Parathyroid adenoma (tissue), 2 donors: ENCODE measurements at regions not wholly inside any gene's neighbourhood (a gene's known extent, or its start where the extent isn't known, plus 50 kb on each side); places are given as distances from the start of the nearest gene placed in this dataset.

Experiments used
- H2AFZ ChIP-seq: fragments of 300-600 bp; sonication (generic); one replicate; pipeline ENCODE4 v1.7.0; 2017; ENCODE audit warnings: antibody characterized with exemption, mild to moderate bottlenecking
- H3K27ac ChIP-seq: fragments of 300-600 bp; sonication (generic); one replicate; pipeline ENCODE4 v1.7.0; 2017
- H3K27me3 ChIP-seq: fragments of 300-600 bp; sonication (generic); one replicate; pipeline ENCODE4 v1.7.0; 2017; ENCODE audit warnings: low read length; ENCODE audit not compliant: control insufficient read depth, insufficient read depth
- H3K36me3 ChIP-seq: fragments of 300-600 bp; sonication (generic); one replicate; pipeline ENCODE4 v1.7.0; 2017; ENCODE audit warnings: low read length; ENCODE audit not compliant: control insufficient read depth, insufficient read depth
- H3K4me1 ChIP-seq: fragments of 300-600 bp; sonication (generic); one replicate; pipeline ENCODE4 v1.7.0; 2017; ENCODE audit warnings: control low read depth
- H3K4me2 ChIP-seq: fragments of 300-600 bp; sonication (generic); one replicate; pipeline ENCODE4 v1.7.0; 2017; ENCODE audit warnings: low read length
- H3K4me3 ChIP-seq: fragments of 300-600 bp; sonication (generic); one replicate; pipeline ENCODE4 v1.7.0; 2017; ENCODE audit warnings: low read depth, low read length
- H3K79me2 ChIP-seq: fragments of 300-600 bp; sonication (generic); one replicate; pipeline ENCODE4 v1.7.0; 2017; ENCODE audit warnings: control low read depth
- H3K9ac ChIP-seq: fragments of 300-600 bp; sonication (generic); one replicate; pipeline ENCODE4 v1.7.0; 2017; ENCODE audit warnings: mild to moderate bottlenecking
- H3K9me3 ChIP-seq: fragments of 300-600 bp; sonication (generic); one replicate; pipeline ENCODE4 v1.7.0; 2017; ENCODE audit warnings: low read length; ENCODE audit not compliant: control insufficient read depth
- TF ChIP-seq, protein P1 (sequence below): fragments of 300-600 bp; sonication (generic); IDR thresholded peaks from one replicate; pipeline ENCODE4 v1.7.0; 2017; ENCODE audit warnings: antibody characterized with exemption, mild to moderate bottlenecking
- donor health status: primary hyperparathyroidism.

DNA sequence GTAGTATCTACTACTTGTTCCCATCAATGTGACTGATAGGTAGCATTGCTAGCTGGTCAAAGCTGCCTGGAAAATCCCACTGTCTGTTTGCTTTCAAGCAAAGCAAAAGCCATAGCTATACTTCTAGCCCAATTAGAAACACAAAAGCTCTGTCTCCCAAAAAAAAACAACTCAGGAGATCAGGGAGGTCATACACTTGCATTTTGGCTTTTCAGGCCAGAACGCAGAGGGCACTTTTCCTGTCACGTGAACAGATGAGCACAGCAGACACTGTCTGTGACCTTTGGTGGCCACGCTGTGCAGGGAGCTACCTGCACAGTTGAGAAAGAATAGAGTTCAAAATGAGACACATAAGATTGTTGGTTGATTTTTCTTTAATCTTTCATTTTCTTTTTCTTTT lies 441.7 kb upstream of the PDZRN3 start:
- no peaks in the 10 kb centered on the region for H3K79me2 ChIP-seq
- H3K27me3 ChIP-seq, result no peaks in the 10 kb centered on the region
- no peaks in the 10 kb centered on the region for H3K9me3 ChIP-seq
- no peaks in the 10 kb centered on the region for H3K4me1 ChIP-seq
- H3K4me3 ChIP-seq, result no peak overlapping the region
- TF ChIP-seq, protein P1, sequence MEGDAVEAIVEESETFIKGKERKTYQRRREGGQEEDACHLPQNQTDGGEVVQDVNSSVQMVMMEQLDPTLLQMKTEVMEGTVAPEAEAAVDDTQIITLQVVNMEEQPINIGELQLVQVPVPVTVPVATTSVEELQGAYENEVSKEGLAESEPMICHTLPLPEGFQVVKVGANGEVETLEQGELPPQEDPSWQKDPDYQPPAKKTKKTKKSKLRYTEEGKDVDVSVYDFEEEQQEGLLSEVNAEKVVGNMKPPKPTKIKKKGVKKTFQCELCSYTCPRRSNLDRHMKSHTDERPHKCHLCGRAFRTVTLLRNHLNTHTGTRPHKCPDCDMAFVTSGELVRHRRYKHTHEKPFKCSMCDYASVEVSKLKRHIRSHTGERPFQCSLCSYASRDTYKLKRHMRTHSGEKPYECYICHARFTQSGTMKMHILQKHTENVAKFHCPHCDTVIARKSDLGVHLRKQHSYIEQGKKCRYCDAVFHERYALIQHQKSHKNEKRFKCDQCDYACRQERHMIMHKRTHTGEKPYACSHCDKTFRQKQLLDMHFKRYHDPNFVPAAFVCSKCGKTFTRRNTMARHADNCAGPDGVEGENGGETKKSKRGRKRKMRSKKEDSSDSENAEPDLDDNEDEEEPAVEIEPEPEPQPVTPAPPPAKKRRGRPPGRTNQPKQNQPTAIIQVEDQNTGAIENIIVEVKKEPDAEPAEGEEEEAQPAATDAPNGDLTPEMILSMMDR, result no peak
- H2AFZ ChIP-seq, result no peak overlapping the region
- no peaks in the 10 kb centered on the region for H3K36me3 ChIP-seq
- H3K4me2 ChIP-seq, result no peak overlapping the region
- no peak overlapping the region for H3K9ac ChIP-seq
- no peak overlapping the region for H3K27ac ChIP-seq

DNA sequence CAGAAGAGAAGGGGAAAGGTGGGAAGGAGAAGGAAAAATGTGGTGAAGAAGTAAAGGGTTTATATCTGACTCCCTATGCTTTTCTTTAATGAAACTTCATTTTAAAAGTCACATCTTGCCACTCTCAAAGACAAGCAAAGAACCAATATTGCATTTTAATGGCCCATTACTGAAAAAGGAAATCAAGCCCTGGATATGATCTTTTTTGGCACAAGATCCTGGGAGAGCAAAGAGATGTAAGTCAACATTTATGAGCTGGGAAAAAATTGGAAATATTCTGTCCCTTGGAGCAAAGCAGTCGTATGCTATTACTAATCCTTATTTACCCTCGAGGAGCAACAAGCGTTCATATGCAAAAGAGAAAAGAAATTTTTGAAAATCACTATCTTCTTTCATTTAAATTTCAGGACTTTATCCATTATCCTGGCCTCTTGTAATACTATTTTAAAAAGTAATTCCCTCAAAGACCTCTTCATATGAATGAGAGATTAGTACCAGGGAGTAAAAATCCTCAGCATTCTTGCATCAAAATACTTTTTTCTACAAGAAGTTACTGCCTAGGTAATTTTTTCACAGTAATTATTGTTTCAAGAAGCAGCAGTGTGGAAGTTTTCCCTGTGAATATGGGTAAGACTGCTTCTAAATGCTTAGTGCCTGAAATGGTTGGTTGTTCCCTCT lies 435.3 kb upstream of the PDZRN3 start:
- Histone ChIP-seq H3K4me1 (no peaks in the 10 kb centered on the region), H3K4me2 (no peak overlapping the region)

DNA sequence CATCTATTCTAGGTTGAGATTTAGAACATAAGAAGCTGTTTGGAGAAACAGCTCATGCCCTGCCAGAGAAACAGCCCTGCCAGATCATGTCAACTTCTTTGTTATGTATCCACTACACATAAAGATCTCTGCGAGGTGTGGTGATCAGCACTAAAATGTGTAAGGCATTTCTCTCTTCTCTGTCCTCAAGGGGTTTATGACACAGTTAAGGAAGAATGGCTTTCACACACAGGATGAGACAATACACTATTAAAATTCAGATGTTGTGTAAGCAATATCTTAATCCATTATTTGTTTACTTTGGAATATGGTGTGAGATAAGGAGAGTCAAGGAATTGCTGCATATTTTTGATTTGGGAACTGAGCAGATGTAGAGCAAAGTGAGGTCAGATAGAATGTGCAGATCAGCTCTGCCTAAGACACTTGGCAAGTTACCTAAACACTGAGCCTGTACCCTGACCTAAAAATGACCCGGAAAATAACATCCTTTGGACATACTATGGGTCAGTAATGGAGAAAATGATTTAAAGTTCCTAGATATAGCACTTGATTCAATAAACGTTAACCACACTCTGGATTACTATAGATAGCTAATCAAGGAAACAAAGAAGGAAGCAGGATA lies 434.7 kb upstream of the PDZRN3 start:
- no peak overlapping the region for H3K4me2 ChIP-seq
- H3K9me3 ChIP-seq, result no peaks in the 10 kb centered on the region
- no peak overlapping the region for H3K9ac ChIP-seq
- H3K27me3 ChIP-seq, result no peaks in the 10 kb centered on the region
- no peak overlapping the region for H2AFZ ChIP-seq
- H3K4me1 ChIP-seq, result no peaks in the 10 kb centered on the region
- H3K36me3 ChIP-seq, result no peaks in the 10 kb centered on the region
- H3K27ac ChIP-seq, result no peak overlapping the region
- TF ChIP-seq, protein P1, result no peak
- no peaks in the 10 kb centered on the region for H3K79me2 ChIP-seq
- H3K4me3 ChIP-seq, result no peak overlapping the region

More for the DNA sequence above, 435.3 kb upstream of the PDZRN3 start:
- H3K9ac ChIP-seq, result no peak overlapping the region
- no peaks in the 10 kb centered on the region for H3K79me2 ChIP-seq
- TF ChIP-seq, protein P1, result no peak
- H3K9me3 ChIP-seq, result no peaks in the 10 kb centered on the region
- no peaks in the 10 kb centered on the region for H3K27me3 ChIP-seq
- H3K4me3 ChIP-seq, result no peak overlapping the region
- H2AFZ ChIP-seq, result no peak overlapping the region
- H3K27ac ChIP-seq, result no peak overlapping the region
- H3K36me3 ChIP-seq, result no peaks in the 10 kb centered on the region

DNA sequence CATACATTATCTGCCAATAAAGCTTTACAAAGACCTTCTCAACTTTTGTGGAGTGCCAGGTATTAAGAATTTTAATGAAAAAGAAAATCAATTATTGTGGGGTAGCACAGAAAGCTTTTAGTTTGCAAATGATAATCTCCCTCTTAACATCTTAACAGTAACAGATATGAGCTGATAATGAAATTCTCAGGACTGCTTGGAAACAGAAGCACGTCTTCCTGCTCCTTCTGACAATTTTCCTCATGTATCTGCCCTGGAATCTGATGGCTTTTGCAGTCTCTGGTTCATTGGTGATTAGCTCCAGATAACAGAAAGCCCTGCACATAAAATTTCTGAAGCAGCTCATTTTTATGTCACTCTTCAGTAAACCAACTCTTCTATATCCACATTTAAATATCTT lies 432.4 kb upstream of the PDZRN3 start:
- H3K79me2 ChIP-seq, result no peaks in the 10 kb centered on the region
- H3K36me3 ChIP-seq, result no peaks in the 10 kb centered on the region
- no peak overlapping the region for H3K4me2 ChIP-seq
- no peaks in the 10 kb centered on the region for H3K4me1 ChIP-seq
- H3K27ac ChIP-seq, result no peak overlapping the region
- no peak overlapping the region for H3K4me3 ChIP-seq
- no peaks in the 10 kb centered on the region for H3K9me3 ChIP-seq
- TF ChIP-seq, protein P1, result no peak
- no peak overlapping the region for H3K9ac ChIP-seq
- no peak overlapping the region for H2AFZ ChIP-seq
- H3K27me3 ChIP-seq, result no peaks in the 10 kb centered on the region

DNA sequence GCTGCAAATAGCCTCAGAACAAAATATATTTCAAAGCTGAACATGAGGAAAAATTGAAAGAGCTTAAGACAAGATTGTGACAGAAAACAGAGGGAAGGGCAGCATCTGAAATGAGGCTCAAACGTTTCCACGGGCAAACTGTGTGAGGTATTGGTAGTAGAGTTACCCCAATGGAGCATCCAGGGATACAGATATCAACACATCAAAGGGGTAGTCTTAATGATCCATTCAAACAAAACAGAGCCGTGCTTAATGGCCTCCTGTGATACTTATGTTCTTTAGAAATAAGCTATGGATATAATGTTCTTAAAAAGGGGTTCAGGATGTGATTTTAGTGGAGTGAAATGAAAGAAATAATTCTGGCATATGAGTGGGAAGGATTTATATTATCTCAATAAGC lies 430.3 kb upstream of the PDZRN3 start:
- H3K36me3 ChIP-seq, result no peaks in the 10 kb centered on the region
- H3K4me3 ChIP-seq, result no peak overlapping the region
- H3K9ac ChIP-seq, result no peak overlapping the region
- H3K27me3 ChIP-seq, result no peaks in the 10 kb centered on the region
- no peak overlapping the region for H3K27ac ChIP-seq
- TF ChIP-seq, protein P1, result no peak
- no peaks in the 10 kb centered on the region for H3K79me2 ChIP-seq
- H2AFZ ChIP-seq, result no peak overlapping the region
- no peak overlapping the region for H3K4me2 ChIP-seq
- H3K9me3 ChIP-seq, result no peaks in the 10 kb centered on the region
- H3K4me1 ChIP-seq, result no peaks in the 10 kb centered on the region
